GM04504 (cell line): ENCODE measurements at regions not wholly inside any gene's neighbourhood (a gene's known extent, or its start where the extent isn't known, plus 50 kb on each side); places are given as distances from the start of the nearest gene placed in this dataset.

Source experiments
- DNase-seq: peaks from one replicate; pipeline ENCODE4 v3.0.0-alpha.2; 2012; ENCODE audit warnings: low read depth

DNA sequence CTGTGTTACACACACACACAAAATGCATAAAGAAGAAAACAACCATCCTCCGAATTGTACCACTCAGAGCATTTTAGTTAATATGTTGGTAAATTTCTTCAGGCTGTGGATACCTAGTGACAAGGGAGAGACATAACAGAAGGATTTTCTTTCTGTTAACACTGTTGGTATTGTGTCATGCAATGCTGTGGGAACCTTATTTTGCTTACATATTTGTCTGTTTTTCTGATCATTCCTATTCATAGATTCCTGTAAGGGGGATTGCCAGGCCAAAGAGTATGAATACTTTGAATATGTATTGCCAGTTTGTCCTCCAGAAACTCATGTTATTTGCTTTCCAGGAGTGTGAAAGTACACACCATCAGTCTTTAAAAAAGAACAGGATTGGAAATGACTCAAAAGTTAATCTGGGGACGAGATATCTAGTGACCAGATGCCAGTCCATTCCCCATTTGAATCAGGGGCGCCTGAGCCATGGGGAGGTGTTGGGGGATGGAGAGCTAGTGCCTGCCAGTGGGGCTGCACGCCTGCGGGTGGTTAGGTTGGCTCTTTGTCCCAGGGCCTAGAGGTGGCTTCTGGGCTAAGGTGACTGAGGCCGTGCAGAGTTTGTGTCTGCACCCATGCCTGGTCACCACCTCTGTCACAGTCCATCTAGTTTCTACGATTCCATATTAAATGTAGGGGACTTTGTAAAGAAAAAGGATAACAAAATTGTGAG, 142.0 kb downstream of the PTPN20 start:
- no peak for DNase-seq

DNA sequence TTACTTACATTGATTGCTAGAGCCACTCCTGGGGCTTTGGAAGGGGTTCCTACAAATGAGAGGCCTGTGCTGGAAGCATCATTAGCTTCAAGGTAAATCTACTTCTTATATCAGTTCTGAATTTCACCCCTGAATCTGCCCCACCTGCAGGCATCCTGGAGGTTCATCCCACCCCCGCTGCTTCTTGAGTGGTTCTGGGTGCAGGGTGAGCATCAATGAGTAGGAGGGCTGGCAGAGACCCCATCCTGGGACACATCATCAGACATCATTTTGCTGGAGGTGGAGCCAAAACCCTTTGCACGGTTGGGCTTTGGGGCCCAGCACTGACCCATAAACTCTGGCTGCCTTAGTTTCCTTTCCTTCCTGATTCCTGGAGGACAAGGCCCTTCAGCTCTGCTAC, 143.7 kb downstream of the PTPN20 start:
- DNase-seq = no peak

GRCh38 chr10:47055386-47056246, 144.4 kb downstream of the PTPN20 start:
- DNase-seq = no peak

DNA sequence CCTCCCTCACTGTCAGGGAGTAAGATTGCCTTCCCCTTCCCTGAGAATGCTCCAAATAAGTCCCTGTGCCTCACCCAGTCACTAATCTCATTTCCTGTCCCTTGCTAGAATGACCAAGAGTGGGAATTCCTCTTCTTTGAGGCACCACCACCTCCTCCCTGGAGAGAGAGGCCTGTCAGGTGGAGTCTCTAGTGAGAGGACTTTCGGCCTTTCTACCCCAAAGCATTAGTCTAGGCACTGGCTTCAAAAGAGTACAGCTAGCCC, 145.0 kb downstream of the PTPN20 start:
- no peak for DNase-seq

DNA sequence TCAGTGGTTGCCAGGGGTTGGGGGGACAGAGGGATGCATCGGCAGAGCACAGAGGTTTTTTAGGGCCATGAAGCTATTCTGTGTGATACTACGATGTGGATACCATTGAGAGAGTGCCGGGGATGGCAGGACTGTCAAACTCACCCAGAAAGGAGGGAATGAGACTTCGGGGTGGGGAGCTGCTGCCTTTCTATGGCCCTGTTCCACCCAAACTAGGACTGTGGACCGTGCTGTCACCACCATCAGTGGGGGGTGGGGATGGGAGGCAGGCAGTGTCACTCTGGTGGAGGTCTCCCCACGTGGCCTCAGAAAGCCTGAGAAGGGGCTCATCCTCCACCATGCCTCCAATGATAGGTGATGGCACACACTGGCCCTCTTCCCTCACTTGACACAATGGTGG, 146.2 kb downstream of the PTPN20 start:
- no peak for DNase-seq

DNA sequence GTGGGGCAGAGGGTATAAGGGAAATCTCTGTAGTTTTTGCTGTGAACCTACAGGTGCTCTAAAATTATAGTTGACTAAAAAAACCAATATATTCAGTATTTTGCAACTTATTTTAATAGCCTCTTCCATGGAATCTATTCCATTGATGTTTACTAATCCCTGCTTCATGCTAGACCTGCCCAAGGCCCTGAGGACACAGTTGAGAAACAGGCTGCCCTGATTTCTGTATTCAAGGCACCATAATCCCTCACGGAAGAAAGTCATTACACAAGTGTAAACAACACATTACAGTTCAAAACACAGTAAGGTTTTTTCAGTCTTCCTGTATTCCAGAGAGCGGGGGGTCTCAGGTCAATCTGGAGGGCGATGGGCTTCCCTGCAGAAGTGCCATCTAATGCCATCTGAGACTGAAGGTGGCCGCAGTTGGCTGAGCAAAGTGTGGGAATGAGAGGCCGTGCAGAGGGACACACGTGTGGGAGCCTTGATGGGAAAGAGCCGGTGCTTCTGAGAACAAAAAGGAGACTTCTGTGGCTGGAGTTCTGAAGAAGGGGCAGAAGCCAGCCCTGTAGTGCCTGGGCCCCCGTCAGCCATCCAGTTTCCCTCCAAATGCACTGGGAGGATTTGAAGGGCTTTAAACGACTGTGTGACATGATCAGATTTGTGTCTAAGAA, 146.9 kb downstream of the PTPN20 start:
- DNase-seq = no peak

- peak; percentile 6 for DNase-seq
Measured at GRCh38 chr10:47058961-47059391, 147.7 kb downstream of the PTPN20 start.

GRCh38 chr10:47059606-47060311, 148.5 kb downstream of the PTPN20 start:
- no peak for DNase-seq

GRCh38 chr10:47060356-47060755, 149.1 kb downstream of the PTPN20 start:
- no peak for DNase-seq

DNA sequence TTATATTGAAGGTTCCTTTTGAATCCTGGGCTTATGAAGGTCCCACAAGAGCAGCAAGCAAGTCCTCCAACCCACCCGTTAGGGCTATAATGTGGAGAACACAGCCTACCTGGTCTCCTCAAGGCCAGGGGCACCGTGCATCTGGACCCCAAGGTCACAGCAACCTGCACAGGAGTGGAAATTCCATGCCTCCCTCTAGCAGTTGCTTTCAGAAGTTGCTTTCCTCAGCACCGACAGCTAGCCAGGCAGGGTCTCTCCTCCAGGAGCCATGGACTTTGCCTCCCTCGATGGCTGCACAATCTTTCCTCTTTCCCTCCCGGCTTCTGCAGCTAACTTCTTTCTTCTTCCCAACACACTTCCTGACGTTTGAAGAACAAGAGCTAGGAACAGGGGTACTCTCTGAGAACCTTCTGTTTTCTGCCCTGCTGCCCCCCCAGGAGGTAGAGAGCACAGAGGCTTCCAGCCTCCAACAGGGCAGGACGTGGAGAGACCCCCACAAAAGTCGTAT, 149.8 kb downstream of the PTPN20 start:
- DNase-seq = no peak

DNA sequence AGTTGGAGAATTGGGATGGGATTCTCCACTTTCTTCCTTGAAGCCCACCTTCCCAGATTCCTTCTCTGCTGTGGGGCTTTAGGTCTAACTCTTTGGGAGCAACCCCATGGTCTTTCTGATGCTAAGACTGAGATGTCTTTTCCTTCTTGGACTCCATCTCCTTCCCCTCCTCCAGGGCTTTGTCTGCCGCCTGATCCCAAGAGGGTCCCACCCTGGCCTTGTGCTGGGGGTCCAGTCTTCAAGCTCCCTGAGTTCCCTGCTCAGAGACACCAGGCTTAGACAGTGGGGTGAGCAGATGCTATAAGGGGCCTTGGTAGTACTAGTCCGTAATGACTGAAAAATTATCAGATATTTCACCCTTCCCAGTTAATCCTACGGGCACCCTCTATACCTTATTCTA, 150.5 kb downstream of the PTPN20 start:
- no peak for DNase-seq

DNA sequence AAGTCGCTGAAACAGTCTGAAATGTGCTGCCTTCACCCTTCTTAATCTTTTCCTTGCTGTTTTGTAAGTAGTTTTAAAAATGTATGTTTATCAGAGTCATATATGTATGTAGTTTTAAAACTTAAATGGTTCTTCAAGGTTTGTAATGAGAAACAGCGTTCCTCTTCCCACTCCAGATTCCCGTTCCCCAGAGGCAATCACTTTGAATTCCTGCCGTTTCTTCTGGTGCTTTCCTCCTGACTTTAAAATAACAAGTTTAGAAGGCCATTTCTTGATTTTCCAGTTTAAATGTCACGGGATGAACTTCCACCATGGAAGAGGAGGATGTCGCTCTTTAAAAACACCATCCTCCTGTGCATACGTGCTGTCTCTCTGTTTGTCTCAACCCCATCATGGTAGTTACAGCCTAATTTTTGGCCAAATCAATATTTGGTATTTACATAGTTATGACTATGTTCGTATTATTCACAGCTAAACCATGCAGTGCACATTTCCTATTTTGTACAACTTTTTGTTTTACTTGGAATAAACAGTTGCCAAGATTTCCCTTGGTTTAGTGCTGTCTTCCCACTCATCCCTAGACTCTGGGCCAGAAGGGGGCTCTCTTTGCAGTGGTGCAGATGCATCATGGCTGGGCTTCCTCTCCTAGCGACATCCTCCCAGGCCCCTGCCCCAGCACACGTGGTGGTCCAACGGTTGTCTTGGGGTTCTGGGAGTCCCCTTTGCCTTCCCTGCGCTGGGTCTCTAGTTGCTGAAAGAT, 151.4 kb downstream of the PTPN20 start:
- DNase-seq = no peak

DNA sequence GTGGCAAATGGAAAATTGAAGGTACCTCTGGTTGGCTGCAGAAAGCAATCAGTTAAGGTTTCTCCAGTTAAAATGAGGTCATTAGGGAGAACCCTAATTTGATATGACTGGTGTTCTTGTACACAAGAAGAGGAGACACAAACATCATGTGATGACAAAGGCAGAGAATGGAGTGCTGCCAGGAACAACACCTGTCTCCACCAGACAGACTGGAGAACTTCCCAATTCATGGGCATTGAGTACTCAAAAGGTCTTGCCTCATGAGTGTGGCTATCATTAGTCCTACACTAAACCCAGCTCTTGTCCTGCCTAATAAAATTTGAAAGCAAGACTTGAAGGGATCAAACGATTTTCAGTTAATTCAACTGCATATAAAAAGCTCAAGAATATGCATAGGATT, 152.6 kb downstream of the PTPN20 start:
- DNase-seq = no peak

DNA sequence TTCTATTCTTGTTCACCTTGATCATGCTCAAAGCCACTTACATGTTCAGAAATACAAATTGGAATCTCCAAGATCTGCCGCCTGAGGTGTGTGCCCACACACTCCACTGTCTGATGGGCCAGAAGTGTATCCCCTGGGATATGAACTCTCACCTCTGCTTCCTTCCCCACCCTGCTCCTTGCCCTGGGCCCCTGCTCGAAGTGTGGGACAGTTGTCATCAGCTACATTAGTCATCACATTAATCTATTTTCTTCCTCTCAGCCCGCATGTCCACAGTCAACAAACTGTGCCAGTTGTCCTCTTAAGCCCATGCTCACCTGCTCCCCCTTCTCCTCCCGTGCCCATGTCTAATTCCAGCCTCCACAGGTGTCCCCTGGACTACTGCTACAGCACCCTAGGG, 154.7 kb downstream of the PTPN20 start:
- no peak for DNase-seq

DNA sequence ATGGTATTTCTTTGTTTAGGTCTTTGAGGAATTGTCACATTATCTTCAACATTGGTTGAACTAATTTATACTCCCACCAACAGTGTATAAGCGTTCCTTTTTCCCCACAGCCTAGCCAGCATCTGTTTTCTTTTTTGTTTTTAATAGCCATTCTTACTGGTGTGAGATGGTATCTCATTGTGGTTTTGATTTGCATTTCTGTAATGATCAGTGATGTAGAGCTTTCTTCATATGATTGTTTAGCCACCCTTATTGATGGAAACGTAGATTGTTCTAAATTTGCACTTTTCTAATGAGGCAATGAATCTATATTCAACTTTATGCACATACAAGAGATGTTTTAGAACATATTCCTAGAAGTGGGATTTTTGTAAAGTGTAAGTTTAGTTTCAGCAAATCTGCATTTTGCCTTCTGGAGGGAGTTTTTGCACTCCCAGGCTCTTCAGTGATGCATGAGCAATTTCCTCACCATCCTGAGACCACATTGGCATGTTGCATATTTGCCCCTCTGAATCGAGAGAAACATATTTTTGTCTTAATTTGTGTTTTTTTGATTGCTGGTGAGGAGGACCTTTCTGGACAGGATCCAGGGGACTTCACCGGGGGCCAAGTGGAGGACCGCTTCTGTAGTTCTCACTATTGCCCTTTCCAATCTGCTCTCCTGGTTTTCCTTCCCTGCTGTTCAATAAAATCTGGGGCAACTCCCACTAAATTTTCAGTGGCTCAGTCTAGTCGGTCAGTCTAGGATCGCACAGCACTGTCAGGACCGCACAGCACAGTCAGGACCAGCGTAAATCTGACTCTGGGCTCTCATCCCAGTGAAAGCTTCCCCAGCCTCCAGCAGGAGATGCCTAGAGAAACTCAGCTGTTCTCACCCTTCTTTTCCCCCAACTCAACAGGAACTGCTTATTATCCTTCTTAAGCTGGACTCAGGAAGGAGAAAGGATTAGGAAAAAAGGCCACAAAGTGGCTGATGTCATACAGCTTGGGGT, 157.0 kb downstream of the PTPN20 start:
- DNase-seq = no peak

- DNase-seq = no peak
Measured at GRCh38 chr10:47070541-47070940, 159.3 kb downstream of the PTPN20 start.

GRCh38 chr10:47071891-47072290, 160.7 kb downstream of the PTPN20 start:
- no peak for DNase-seq

DNA sequence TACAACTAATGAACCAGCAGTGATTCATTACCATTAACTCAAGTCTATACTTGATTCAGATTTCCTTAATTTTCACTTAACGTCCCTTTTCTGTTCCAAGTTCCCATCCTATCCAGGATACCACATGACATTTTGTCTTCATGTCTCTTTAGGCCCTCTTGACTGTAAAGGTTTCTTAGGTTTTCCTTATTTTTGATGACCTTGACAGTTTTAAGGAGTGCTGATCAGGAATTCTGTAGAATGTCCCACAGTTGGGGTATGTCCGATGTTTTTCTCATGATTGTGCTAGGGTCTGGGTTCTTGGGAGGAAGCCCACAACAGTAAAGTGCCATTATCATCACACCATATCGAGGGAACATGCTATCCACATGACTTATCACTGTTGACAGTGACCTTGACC, 162.7 kb downstream of the PTPN20 start:
- DNase-seq = no peak

GRCh38 chr10:47076949-47077361, 165.7 kb downstream of the PTPN20 start:
- no peak for DNase-seq

DNA sequence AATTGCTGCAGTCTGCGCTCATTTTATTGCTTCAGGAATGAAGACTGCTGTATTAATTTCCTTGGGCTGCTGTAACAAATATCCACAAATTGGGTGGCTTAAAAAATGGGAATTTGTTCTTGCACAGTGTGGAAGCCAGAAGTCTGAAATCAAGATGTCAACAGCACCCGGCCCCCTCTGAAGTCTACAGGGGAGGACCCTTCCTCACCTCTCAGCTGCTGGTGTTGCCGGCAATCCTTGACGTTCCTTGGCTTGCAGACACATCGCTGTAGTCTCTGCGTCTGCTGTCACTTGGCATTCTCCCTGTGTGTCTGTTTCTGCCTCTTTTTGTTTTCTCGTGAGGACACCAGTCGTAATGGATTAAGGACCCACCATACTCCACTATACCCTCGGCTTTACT, 166.2 kb downstream of the PTPN20 start:
- no peak for DNase-seq
